ENCODE measurements at regions not wholly inside any gene's neighbourhood (a gene's known extent, or its start where the extent isn't known, plus 50 kb on each side); places are given as distances from the start of the nearest gene placed in this dataset.

- no peaks in the 10 kb centered on the region for H3K4me1 ChIP-seq
- peaks cover 0 to 13% of the 10 kb centered on the region in 2 donors for H3K9me3 ChIP-seq
- no peak for TF ChIP-seq POLR2A (IDR thresholded peaks at IDR 0.05)
- no peak for TF ChIP-seq CTCF (IDR thresholded peaks at IDR 0.05)
- no peaks in the 10 kb centered on the region for H3K27me3 ChIP-seq
- intact Hi-C loops (cut with DNase I; ENCODE audit: low total_unique reads) = no loop called here
- no peak overlapping the region for H3K27ac ChIP-seq
- no peak overlapping the region for H3K4me3 ChIP-seq
- H3K36me3 ChIP-seq = no peaks in the 10 kb centered on the region
- DNase-seq = no peak
Measured at GRCh38 chr16:85188822-85189672, 76.8 kb upstream of the CIBAR2 start.

GRCh38 chr16:85190572-85190971, 78.3 kb upstream of the CIBAR2 start:
- no peak for DNase-seq
- no peak overlapping the region for H3K27ac ChIP-seq
- peaks cover 0 to 13% of the 10 kb centered on the region in 2 donors for H3K9me3 ChIP-seq
- intact Hi-C loops (cut with DNase I; ENCODE audit: low total_unique reads) = no loop called here
- H3K4me3 ChIP-seq = no peak overlapping the region
- no peaks in the 10 kb centered on the region for H3K27me3 ChIP-seq
- no peaks in the 10 kb centered on the region for H3K4me1 ChIP-seq
- no peaks in the 10 kb centered on the region for H3K36me3 ChIP-seq
- TF ChIP-seq POLR2A (IDR thresholded peaks at IDR 0.05) = no peak
- TF ChIP-seq CTCF (IDR thresholded peaks at IDR 0.05) = no peak

GRCh38 chr16:85191341-85191965, 79.2 kb upstream of the CIBAR2 start:
- Histone ChIP-seq H3K4me3 (no peak overlapping the region), H3K27me3 (no peaks in the 10 kb centered on the region), H3K4me1 (peaks cover 0 to 9% of the 10 kb centered on the region in 2 donors), H3K36me3 (no peaks in the 10 kb centered on the region), H3K9me3 (peaks cover 0 to 13% of the 10 kb centered on the region in 2 donors), H3K27ac (no peak overlapping the region)
- TF ChIP-seq POLR2A (IDR thresholded peaks at IDR 0.05) = no peak
- DNase-seq = no peak
- intact Hi-C loops (cut with DNase I; ENCODE audit: low total_unique reads) = no loop called here

- H3K27me3 ChIP-seq = no peaks in the 10 kb centered on the region
- H3K4me1 ChIP-seq = peaks cover 9 to 19% of the 10 kb centered on the region in 2 donors
- DNase-seq = no peak
- no peaks in the 10 kb centered on the region for H3K36me3 ChIP-seq
- no peak overlapping the region for H3K27ac ChIP-seq
- no peak overlapping the region for H3K4me3 ChIP-seq
- peaks cover 0 to 13% of the 10 kb centered on the region in 2 donors for H3K9me3 ChIP-seq
- TF ChIP-seq CTCF (IDR thresholded peaks at IDR 0.05) (no peak), POLR2A (IDR thresholded peaks at IDR 0.05) (no peak)
- intact Hi-C loops (cut with DNase I; ENCODE audit: low total_unique reads) = no loop called here
Measured at GRCh38 chr16:85192238-85193114, 80.2 kb upstream of the CIBAR2 start.

- DNase-seq = no peak
- peaks cover 11 to 23% of the 10 kb centered on the region in 2 donors for H3K4me1 ChIP-seq
- TF ChIP-seq CTCF (IDR thresholded peaks at IDR 0.05) = no peak
- TF ChIP-seq POLR2A (IDR thresholded peaks at IDR 0.05) = no peak
- peaks cover 0 to 13% of the 10 kb centered on the region in 2 donors for H3K9me3 ChIP-seq
- H3K4me3 ChIP-seq = no peak overlapping the region
- no peak overlapping the region for H3K27ac ChIP-seq
- intact Hi-C loops (cut with DNase I; ENCODE audit: low total_unique reads) = no loop called here
- no peaks in the 10 kb centered on the region for H3K36me3 ChIP-seq
- H3K27me3 ChIP-seq = no peaks in the 10 kb centered on the region
Measured at GRCh38 chr16:85193115-85193493, 80.8 kb upstream of the CIBAR2 start.

All from uterus (tissue), 3 donors.